ENCODE measurements at regions not wholly inside any gene's neighbourhood (a gene's known extent, or its start where the extent isn't known, plus 50 kb on each side); places are given as distances from the start of the nearest gene placed in this dataset.
"Not testable (repeated sequence)": the region's sequence is repeated elsewhere in the genome, so short reads cannot be mapped to it uniquely, and the experiment has no call there.

DNA sequence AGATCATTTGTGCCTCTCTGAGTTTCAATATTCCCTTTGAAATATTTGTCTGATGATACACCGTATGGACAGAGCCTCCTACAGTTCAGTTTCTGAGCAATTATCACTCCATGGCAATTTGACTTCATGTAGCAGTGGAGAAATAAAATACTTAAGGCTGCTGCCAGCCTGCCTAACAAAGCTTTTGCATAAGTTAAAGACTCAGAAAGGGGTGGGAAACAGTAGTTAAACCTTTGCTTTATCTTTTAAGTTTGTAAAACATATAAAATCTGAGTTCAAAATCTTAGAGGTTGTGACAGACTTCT, 161.7 kb downstream of the SPDYE17 start:
- TF ChIP-seq, protein P1, sequence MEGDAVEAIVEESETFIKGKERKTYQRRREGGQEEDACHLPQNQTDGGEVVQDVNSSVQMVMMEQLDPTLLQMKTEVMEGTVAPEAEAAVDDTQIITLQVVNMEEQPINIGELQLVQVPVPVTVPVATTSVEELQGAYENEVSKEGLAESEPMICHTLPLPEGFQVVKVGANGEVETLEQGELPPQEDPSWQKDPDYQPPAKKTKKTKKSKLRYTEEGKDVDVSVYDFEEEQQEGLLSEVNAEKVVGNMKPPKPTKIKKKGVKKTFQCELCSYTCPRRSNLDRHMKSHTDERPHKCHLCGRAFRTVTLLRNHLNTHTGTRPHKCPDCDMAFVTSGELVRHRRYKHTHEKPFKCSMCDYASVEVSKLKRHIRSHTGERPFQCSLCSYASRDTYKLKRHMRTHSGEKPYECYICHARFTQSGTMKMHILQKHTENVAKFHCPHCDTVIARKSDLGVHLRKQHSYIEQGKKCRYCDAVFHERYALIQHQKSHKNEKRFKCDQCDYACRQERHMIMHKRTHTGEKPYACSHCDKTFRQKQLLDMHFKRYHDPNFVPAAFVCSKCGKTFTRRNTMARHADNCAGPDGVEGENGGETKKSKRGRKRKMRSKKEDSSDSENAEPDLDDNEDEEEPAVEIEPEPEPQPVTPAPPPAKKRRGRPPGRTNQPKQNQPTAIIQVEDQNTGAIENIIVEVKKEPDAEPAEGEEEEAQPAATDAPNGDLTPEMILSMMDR (IDR thresholded peaks at IDR 0.05) = not testable (repeated sequence)
- not testable (repeated sequence) for TF ChIP-seq POLR2AphosphoS5 (IDR thresholded peaks at IDR 0.05; ENCODE audit: insufficient read depth in 1 of 2, low read depth in 1 of 2); POLR2A (IDR thresholded peaks at IDR 0.05)
